OCI-LY7 (cell line): ENCODE measurements at regions not wholly inside any gene's neighbourhood (a gene's known extent, or its start where the extent isn't known, plus 50 kb on each side); places are given as distances from the start of the nearest gene placed in this dataset.

Source experiments
- EZH2phosphoT487 ChIP-seq: fragments of 200-600 bp; sonication (generic); IDR thresholded peaks from 2 replicates; pipeline ENCODE4 v1.6.1; 2018; ENCODE audit warnings: low read depth, borderline replicate concordance, mild to moderate bottlenecking, mixed run types, antibody characterized with exemption, low read length, moderate library complexity, mixed read lengths
- TF ChIP-seq, protein P1 (sequence below): fragments of 200-600 bp; sonication (generic); conservative IDR thresholded peaks from 2 replicates; pipeline ENCODE4 v1.5.1; 2014; ENCODE audit warnings: mild to moderate bottlenecking, antibody characterized with exemption, low read length, moderate library complexity, mixed read lengths

DNA sequence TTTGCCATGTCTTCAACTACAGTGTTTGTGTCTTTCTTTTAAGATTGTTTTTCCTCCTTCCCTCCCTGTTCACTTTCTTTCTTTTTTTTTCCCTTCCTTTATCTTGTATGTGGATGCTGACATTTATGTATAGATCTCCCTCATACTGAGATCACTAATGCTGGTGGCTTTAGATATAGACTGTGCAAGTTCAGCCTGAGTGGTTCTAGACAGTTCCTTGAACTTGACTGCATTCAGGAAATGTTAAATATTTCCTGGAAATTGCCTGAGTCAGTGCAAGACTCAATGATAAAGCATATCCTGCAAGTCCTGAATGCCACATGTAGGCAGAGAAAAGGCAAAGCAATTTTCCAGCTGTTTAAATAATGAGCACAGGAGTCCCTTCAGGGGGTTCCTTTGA lies 182.5 kb upstream of the NR3C1 start:
- TF ChIP-seq, protein P1, sequence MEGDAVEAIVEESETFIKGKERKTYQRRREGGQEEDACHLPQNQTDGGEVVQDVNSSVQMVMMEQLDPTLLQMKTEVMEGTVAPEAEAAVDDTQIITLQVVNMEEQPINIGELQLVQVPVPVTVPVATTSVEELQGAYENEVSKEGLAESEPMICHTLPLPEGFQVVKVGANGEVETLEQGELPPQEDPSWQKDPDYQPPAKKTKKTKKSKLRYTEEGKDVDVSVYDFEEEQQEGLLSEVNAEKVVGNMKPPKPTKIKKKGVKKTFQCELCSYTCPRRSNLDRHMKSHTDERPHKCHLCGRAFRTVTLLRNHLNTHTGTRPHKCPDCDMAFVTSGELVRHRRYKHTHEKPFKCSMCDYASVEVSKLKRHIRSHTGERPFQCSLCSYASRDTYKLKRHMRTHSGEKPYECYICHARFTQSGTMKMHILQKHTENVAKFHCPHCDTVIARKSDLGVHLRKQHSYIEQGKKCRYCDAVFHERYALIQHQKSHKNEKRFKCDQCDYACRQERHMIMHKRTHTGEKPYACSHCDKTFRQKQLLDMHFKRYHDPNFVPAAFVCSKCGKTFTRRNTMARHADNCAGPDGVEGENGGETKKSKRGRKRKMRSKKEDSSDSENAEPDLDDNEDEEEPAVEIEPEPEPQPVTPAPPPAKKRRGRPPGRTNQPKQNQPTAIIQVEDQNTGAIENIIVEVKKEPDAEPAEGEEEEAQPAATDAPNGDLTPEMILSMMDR: no peak
- no peak for TF ChIP-seq EZH2phosphoT487
